ENCODE measurements at regions not wholly inside any gene's neighbourhood (a gene's known extent, or its start where the extent isn't known, plus 50 kb on each side); places are given as distances from the start of the nearest gene placed in this dataset.

GRCh38 chr7:142477079-142477651 lies 219.3 kb upstream of the PRSS58 start:
- TF ChIP-seq YY1 (IDR thresholded peaks at IDR 0.05; ENCODE audit: insufficient read depth, insufficient read length): no peak
- no peak for TF ChIP-seq ZNF274 (IDR thresholded peaks at IDR 0.05; ENCODE audit: low read depth, low read length)
